Breast epithelium (tissue), 3 donors: ENCODE measurements at regions not wholly inside any gene's neighbourhood (a gene's known extent, or its start where the extent isn't known, plus 50 kb on each side); places are given as distances from the start of the nearest gene placed in this dataset.

Experiments used
- POLR2A ChIP-seq: fragments of 450-650 bp; IDR thresholded peaks from one replicate; pipeline ENCODE4 v1.6.1; 2016; ENCODE audit warnings: antibody characterized with exemption, mild to moderate bottlenecking, moderate library complexity
- TF ChIP-seq, protein P1 (sequence below), 3 donors: fragments of 450-650 bp; IDR thresholded peaks; one replicate each; pipeline ENCODE4 v1.5.1; 2016 to 2017; ENCODE audit warnings: antibody characterized with exemption in 3 of 3, mild to moderate bottlenecking in 3 of 3, moderate library complexity in 3 of 3

GRCh38 chr10:59580026-59580863 lies 129.4 kb downstream of the SLC16A9 start:
- no peak for TF ChIP-seq POLR2A
- TF ChIP-seq, protein P1, sequence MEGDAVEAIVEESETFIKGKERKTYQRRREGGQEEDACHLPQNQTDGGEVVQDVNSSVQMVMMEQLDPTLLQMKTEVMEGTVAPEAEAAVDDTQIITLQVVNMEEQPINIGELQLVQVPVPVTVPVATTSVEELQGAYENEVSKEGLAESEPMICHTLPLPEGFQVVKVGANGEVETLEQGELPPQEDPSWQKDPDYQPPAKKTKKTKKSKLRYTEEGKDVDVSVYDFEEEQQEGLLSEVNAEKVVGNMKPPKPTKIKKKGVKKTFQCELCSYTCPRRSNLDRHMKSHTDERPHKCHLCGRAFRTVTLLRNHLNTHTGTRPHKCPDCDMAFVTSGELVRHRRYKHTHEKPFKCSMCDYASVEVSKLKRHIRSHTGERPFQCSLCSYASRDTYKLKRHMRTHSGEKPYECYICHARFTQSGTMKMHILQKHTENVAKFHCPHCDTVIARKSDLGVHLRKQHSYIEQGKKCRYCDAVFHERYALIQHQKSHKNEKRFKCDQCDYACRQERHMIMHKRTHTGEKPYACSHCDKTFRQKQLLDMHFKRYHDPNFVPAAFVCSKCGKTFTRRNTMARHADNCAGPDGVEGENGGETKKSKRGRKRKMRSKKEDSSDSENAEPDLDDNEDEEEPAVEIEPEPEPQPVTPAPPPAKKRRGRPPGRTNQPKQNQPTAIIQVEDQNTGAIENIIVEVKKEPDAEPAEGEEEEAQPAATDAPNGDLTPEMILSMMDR (IDR thresholded peaks at IDR 0.05), result peak in 1 of 3 donors; percentile 57
